Naive thymus-derived CD8-positive, alpha-beta T cell (primary cell): ENCODE measurements at regions not wholly inside any gene's neighbourhood (a gene's known extent, or its start where the extent isn't known, plus 50 kb on each side); places are given as distances from the start of the nearest gene placed in this dataset.

ENCODE experiments used
- ATAC-seq, 2 donors: fragments of 150-1000 bp; cut with Tn5 transposase in 1 of 2; sonication (Bioruptor Pico), chemical (Tn5 transposase) in 1 of 2; 1 replicate in 1 of 2; 2 replicates in 1 of 2; pipeline ENCODE4 v1.10.0; 2021; ENCODE audit warnings: mild to moderate bottlenecking in 2 of 2, moderate library complexity in 2 of 2
- POLR2A ChIA-PET: fragments of 350-600 bp; sonication (Branson Sonifier 250); formaldehyde crosslinking; loops from one replicate; lab custom pipeline; 2021; ENCODE audit warnings: antibody characterized with exemption; lab: Charles Lee
- DNase-seq, 10 donors: peaks; one replicate each; pipeline versions ENCODE4 v3.0.0 to v3.0.0-alpha.2; 2020 to 2022
- H3K27ac Mint-ChIP-seq, 10 donors: one replicate each; pipeline ENCODE4 v1.8.0; 2020 to 2022; ENCODE audit warnings: mild to moderate bottlenecking in 10 of 10, mixed read lengths in 10 of 10, moderate library complexity in 4 of 10, inconsistent platforms in 1 of 10
- H3K27me3 Mint-ChIP-seq, 5 donors: one replicate each; pipeline ENCODE4 v1.8.0; 2021 to 2022; ENCODE audit warnings: mixed read lengths in 5 of 5
- H3K36me3 Mint-ChIP-seq, 3 donors: one replicate each; pipeline ENCODE4 v1.8.0; 2020 to 2022; ENCODE audit warnings: mixed read lengths in 3 of 3, mild to moderate bottlenecking in 2 of 3, inconsistent platforms in 1 of 3
- H3K4me1 Mint-ChIP-seq, 4 donors: one replicate each; pipeline ENCODE4 v1.8.0; 2021 to 2022; ENCODE audit warnings: mixed read lengths in 4 of 4
- H3K4me3 Mint-ChIP-seq, 10 donors: one replicate each; pipeline ENCODE4 v1.8.0; 2020 to 2022; ENCODE audit warnings: mild to moderate bottlenecking in 10 of 10, mixed read lengths in 10 of 10, moderate library complexity in 6 of 10, inconsistent platforms in 1 of 10
- H3K9me3 Mint-ChIP-seq, 9 donors: one replicate each; pipeline ENCODE4 v1.8.0; 2020 to 2022; ENCODE audit warnings: mixed read lengths in 9 of 9, mild to moderate bottlenecking in 3 of 9, inconsistent platforms in 1 of 9, moderate library complexity in 1 of 9

DNA sequence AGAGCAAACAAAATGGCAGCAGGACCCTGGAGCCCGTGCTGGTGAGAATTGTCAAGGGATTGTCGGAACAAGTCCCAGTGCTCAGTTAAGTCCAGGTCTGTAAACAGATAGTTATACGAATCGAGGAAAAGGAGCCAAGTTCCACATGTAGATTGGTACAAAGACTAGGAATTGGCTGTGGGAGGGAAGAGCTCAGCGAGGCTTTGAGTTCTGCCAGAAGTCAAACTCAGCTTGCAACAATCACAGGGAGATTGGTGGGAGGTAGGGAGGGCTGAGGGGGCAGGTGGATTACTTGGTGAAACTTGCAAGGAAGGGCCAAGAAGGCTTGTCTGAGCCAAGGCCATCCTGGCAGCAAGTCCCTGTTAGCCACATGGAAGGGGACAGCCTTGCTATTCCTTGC lies 217.8 kb upstream of the ARL4C start:
- no peaks in the 10 kb centered on the region for H3K9me3 Mint-ChIP-seq
- peaks cover 5 to 37% (median 26%) of the 10 kb centered on the region in 5 donors for H3K27me3 Mint-ChIP-seq

DNA sequence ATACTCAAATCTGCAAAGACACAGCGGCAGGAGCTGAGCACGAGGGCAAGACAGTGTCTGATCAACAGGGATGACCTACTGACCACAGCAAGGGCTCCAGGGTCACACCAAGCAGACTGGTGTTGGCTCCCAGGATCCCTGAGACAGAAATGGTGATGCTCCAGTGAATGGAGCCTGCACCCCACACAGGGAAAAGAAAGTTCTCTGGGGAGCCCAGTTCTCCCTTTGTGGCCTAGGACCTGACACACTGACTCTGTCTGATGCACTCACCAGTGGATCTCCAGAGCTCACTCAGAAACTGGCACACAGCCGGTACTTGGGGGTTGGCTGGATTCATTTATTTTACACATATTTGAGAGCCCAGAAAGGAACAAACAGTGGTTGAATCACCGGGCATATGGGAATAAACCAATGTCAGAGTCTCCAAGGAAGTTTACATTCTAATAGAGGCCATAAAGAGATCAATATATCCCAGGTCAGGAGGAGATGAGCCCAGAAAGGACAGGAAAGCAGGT lies 215.6 kb upstream of the ARL4C start:
- POLR2A ChIA-PET, result no interaction called here
- peaks cover 8 to 44% (median 28%) of the 10 kb centered on the region in 5 donors for H3K27me3 Mint-ChIP-seq
- H3K36me3 Mint-ChIP-seq, result no peaks in the 10 kb centered on the region
- peaks cover 0 to 2% (median 0%) of the 10 kb centered on the region in 4 donors for H3K4me1 Mint-ChIP-seq
- DNase-seq, result no peak
- H3K27ac Mint-ChIP-seq, result no peak overlapping the region
- H3K9me3 Mint-ChIP-seq, result no peaks in the 10 kb centered on the region
- no peak overlapping the region for H3K4me3 Mint-ChIP-seq
- no peak for ATAC-seq

More for the DNA sequence above, 217.8 kb upstream of the ARL4C start:
- peaks cover 0 to 2% (median 0%) of the 10 kb centered on the region in 4 donors for H3K4me1 Mint-ChIP-seq
- H3K4me3 Mint-ChIP-seq, result no peak overlapping the region
- no peak for DNase-seq
- no peak for ATAC-seq
- no peaks in the 10 kb centered on the region for H3K36me3 Mint-ChIP-seq
- no peak overlapping the region for H3K27ac Mint-ChIP-seq
- POLR2A ChIA-PET, result no interaction called here

DNA sequence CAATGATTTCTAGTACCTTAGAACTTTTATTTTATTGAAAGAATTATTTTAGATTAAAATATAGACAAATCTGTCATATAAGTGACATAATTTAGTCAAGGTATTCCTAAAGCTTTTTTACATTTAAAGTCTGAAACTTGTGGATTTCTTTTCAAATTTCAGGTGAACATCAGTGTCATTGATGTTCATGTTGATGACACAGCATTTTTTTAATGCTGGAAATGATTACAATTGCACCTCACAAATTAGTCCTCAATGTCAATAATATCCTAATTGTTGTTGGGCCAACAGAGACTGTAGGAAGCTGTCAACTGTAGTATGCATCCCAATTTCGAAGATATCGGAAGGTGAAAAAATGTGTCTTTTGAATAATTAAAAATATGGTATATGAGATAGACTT lies 214.4 kb upstream of the ARL4C start:
- no peaks in the 10 kb centered on the region for H3K36me3 Mint-ChIP-seq
- H3K4me3 Mint-ChIP-seq, result no peak overlapping the region
- no peak overlapping the region for H3K27ac Mint-ChIP-seq
- peaks cover 0 to 2% (median 0%) of the 10 kb centered on the region in 4 donors for H3K4me1 Mint-ChIP-seq
- no peak for ATAC-seq
- H3K9me3 Mint-ChIP-seq, result no peaks in the 10 kb centered on the region
- peaks cover 8 to 44% (median 27%) of the 10 kb centered on the region in 5 donors for H3K27me3 Mint-ChIP-seq
- POLR2A ChIA-PET, result no interaction called here
- DNase-seq, result no peak

DNA sequence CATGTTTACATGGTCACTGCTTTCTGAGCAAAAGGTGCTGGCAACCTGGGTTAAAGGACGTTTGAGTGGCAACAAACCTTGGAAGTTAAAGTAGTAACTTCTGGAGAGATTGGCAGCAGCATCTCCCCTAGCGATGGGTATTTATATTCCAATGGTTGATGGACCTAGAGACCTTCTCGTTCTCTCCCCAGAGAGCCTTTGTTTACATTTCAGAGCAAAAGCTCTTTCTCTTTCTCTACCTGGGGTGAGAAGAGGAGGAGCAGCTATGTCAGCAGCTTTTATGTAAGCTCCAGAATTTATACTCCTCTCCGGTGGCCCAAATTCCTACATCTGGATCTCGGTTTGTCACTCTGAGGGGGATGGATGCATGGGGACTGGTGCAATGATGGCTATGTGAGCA lies 213.7 kb upstream of the ARL4C start:
- Mint-ChIP-seq H3K27ac (no peak overlapping the region), H3K4me1 (peaks cover 0 to 2% (median 0%) of the 10 kb centered on the region in 4 donors), H3K9me3 (no peaks in the 10 kb centered on the region), H3K36me3 (no peaks in the 10 kb centered on the region), H3K4me3 (no peak overlapping the region), H3K27me3 (peaks cover 8 to 40% (median 27%) of the 10 kb centered on the region in 5 donors)
- POLR2A ChIA-PET, result no interaction called here
- ATAC-seq, result no peak
- DNase-seq, result no peak

DNA sequence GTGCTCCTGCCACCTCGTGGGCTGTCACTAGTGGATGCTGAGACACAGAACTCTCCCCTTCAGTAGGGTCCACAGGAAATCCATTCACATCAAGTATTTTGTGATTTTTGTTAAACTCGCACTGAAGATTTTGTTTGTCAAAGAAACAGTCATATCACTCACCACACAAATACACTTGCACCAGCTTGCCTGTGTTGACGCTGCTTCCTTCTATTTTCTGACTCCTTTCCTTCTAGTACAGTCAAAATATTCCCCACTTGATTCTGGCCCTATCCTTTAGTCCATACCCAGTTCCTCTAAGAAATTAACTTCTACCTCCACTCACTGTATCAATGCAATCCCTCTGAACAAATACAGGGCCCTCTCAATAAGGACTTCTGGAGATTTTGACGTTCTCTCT lies 213.2 kb upstream of the ARL4C start:
- H3K4me1 Mint-ChIP-seq, result peaks cover 0 to 2% (median 0%) of the 10 kb centered on the region in 4 donors
- H3K27me3 Mint-ChIP-seq, result peaks cover 8 to 35% (median 23%) of the 10 kb centered on the region in 5 donors
- H3K27ac Mint-ChIP-seq, result no peak overlapping the region
- no peaks in the 10 kb centered on the region for H3K36me3 Mint-ChIP-seq
- DNase-seq (no peak), ATAC-seq (no peak)
- no peak overlapping the region for H3K4me3 Mint-ChIP-seq
- POLR2A ChIA-PET, result interaction anchor here (0.6 kb wide), 1 partner anchor 407 kb away, joined by 4 read pairs; no protein-coding TSS in a partner anchor
- H3K9me3 Mint-ChIP-seq, result no peaks in the 10 kb centered on the region

DNA sequence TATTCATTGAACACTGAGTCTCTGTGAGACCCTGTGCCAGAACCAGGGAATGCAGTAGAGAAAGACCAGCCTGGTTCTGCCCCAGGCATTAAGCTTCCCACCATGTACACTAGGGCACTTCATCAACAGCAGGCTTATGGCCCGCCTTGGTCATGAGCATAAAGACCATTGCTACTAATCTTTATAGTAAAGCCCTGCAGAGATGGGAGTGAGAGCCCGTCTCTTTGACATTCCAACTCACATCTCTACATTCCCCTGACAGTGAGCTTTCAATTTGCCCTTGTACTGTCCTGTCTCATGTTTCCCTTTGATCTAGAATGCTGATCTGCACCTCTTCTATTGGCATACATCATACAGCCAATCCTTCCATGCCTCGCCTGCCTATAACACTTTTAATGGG lies 211.8 kb upstream of the ARL4C start:
- peaks cover 6 to 23% (median 16%) of the 10 kb centered on the region in 5 donors for H3K27me3 Mint-ChIP-seq
- POLR2A ChIA-PET, result no interaction called here

DNA sequence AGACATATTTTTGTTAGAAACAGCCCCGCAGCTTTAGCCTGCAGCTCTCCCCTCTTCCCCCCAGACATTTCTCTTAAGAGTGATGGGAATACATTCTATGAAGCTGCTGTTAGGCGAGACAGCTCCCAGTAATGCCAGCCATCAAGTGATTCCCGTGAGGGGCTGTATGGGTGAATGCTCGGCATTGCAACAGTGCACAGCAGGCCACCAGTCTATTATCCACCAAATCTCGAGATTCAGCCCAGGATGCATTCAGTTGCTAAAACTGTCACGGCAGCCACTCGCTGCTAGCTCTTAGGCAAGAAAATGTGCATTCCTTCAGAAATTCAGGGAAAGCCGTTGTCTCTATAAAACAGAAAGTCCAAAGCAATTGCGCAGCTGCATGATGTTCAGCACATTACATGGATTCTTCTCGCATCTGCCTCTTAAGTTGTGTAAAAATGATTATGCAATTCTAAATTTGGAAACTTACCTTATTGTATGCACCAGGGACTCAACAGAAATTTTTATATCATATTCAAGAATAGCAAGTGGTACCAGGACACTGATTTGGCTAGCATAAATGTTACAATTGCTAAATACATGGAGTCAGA lies 211.3 kb upstream of the ARL4C start:
- Mint-ChIP-seq H3K27ac (no peak overlapping the region), H3K9me3 (no peaks in the 10 kb centered on the region), H3K27me3 (peaks cover 6 to 24% (median 15%) of the 10 kb centered on the region in 5 donors), H3K36me3 (no peaks in the 10 kb centered on the region), H3K4me3 (no peak overlapping the region), H3K4me1 (peaks cover 0 to 2% (median 0%) of the 10 kb centered on the region in 4 donors)
- ATAC-seq (no peak), DNase-seq (no peak)
- POLR2A ChIA-PET, result no interaction called here

More for the DNA sequence above, 211.8 kb upstream of the ARL4C start:
- no peak for ATAC-seq
- Mint-ChIP-seq H3K4me1 (peaks cover 0 to 2% (median 0%) of the 10 kb centered on the region in 4 donors), H3K27ac (no peak overlapping the region), H3K4me3 (no peak overlapping the region), H3K36me3 (no peaks in the 10 kb centered on the region), H3K9me3 (no peaks in the 10 kb centered on the region)
- no peak for DNase-seq

DNA sequence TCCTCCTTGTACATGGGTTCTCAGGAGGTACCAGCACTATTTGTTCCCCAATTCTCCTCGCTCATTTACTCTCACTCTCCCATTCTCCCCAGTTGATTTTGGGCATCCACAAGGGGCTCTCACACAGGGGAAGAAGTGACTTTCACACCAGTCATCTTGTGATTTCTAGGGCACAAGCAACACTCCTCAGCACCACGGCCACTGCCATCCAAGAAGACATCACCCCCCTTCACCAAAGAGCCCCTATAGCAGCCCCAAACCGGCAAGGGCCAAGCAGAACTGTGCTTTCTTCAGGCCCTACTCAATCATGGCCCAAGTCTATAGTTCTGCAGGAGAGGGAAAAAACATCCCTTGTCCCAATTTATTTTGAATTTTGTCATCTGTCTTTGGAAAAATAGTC lies 209.2 kb upstream of the ARL4C start:
- H3K27ac Mint-ChIP-seq, result no peak overlapping the region
- POLR2A ChIA-PET, result no interaction called here
- H3K27me3 Mint-ChIP-seq, result peaks cover 3 to 36% (median 16%) of the 10 kb centered on the region in 5 donors
- H3K4me1 Mint-ChIP-seq, result peaks cover 0 to 2% (median 0%) of the 10 kb centered on the region in 4 donors
- ATAC-seq (no peak), DNase-seq (no peak)
- H3K36me3 Mint-ChIP-seq, result no peaks in the 10 kb centered on the region
- H3K4me3 Mint-ChIP-seq, result no peak overlapping the region
- H3K9me3 Mint-ChIP-seq, result no peaks in the 10 kb centered on the region

DNA sequence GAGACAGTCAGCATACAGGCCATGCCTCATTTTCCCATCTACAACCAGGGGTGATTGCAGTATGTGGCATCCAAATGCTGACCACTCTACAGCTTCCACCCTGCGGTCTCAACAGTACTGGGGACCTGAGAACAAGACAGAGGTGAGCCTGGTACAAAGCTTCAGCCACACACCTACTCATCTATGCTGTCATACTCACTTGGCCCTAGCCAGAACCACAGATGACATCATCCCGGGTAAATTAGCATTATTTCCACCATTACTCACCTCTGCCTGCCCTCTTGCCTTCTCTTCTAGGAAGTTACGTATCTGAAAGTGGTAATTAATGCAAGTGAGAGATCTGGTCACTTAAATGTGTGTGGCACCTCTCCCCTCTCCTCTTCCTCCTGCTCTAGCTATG lies 208.2 kb upstream of the ARL4C start:
- H3K36me3 Mint-ChIP-seq, result no peaks in the 10 kb centered on the region
- DNase-seq, result no peak
- ATAC-seq, result no peak
- peaks cover 0 to 2% (median 0%) of the 10 kb centered on the region in 4 donors for H3K4me1 Mint-ChIP-seq
- POLR2A ChIA-PET, result no interaction called here
- H3K27ac Mint-ChIP-seq, result no peak overlapping the region
- no peak overlapping the region for H3K4me3 Mint-ChIP-seq
- peaks cover 3 to 30% (median 19%) of the 10 kb centered on the region in 5 donors for H3K27me3 Mint-ChIP-seq
- peaks cover 0 to 2% (median 0%) of the 10 kb centered on the region in 9 donors for H3K9me3 Mint-ChIP-seq

DNA sequence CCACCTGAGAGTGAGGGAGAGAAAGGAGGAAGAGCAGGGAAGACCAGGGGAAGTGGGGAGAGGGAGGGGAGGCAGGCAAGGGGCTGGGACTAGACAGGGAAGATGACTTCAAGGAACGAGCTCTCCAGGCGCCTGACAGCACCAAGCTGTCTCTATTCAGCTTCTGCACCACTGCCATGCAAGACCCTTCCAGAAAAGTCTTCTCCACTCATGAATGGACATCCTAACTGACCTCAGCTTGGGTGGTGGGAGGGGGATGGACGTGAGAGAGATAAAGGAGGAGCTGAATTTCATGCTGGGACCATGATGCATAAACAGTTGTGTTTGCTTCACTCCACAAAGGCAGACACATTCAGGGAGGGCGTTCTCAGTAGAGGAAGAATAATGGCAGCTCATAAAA lies 206.4 kb upstream of the ARL4C start:
- DNase-seq (no peak), ATAC-seq (no peak)
- Mint-ChIP-seq H3K4me1 (no peaks in the 10 kb centered on the region), H3K36me3 (no peaks in the 10 kb centered on the region), H3K27ac (no peak overlapping the region), H3K9me3 (peaks cover 0 to 13% (median 2%) of the 10 kb centered on the region in 9 donors), H3K4me3 (no peak overlapping the region), H3K27me3 (peaks cover 0 to 22% (median 15%) of the 10 kb centered on the region in 5 donors)
- POLR2A ChIA-PET, result no interaction called here

DNA sequence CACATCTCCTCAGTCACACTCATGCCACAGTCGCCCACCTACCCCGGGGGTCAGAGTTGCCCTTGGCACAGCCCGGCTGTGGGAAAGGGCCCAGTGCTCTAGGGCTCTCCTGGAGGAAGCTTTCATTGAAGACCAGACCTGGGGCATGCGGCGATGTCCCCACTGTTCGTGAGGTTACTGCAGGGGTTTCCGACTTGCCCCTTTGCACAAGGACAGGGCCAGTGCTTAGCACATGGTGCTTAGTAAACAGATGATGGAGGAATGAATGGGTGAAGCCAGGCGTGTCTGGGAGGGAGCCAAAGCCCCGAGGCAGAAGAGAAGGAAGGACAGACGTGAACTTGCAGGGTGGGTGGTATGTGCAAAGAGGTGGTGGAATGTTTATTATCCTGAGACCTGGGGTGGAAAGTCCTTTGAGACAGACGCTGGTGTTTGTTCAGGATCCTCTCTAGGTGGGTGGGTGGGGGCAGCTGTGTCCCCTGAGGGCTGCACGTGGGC lies 205.9 kb upstream of the ARL4C start:
- ATAC-seq, result no peak
- H3K27me3 Mint-ChIP-seq, result peaks cover 0 to 24% (median 15%) of the 10 kb centered on the region in 5 donors

DNA sequence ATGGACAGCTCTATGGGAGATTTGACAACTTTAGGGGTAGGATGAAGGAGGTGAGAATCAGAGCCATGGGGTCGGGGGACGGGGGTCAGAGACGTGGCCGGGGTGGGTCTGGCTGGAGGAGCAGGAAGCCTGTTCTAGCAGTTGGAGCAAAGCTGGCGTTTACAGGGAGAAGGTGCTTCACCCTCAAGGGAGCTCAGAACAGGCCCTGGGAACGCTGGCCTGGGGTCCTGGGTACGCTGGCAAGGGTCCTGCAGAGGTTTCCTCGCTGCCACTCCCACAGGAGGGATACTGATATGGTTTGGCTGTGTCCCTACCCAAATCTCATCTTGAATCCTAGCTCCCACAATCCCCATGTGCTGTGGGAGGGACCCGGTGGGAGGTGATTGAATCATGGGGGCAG lies 205.0 kb upstream of the ARL4C start:
- H3K9me3 Mint-ChIP-seq, result peaks cover 0 to 24% (median 10%) of the 10 kb centered on the region in 9 donors
- no peak overlapping the region for H3K4me3 Mint-ChIP-seq
- no peaks in the 10 kb centered on the region for H3K4me1 Mint-ChIP-seq
- peaks cover 0 to 6% (median 0%) of the 10 kb centered on the region in 3 donors for H3K36me3 Mint-ChIP-seq
- DNase-seq (no peak), ATAC-seq (no peak)
- POLR2A ChIA-PET, result no interaction called here
- peaks cover 0 to 27% (median 13%) of the 10 kb centered on the region in 5 donors for H3K27me3 Mint-ChIP-seq
- no peak overlapping the region for H3K27ac Mint-ChIP-seq

More for the DNA sequence above, 205.9 kb upstream of the ARL4C start:
- H3K4me3 Mint-ChIP-seq, result no peak overlapping the region
- peaks cover 0 to 17% (median 5%) of the 10 kb centered on the region in 9 donors for H3K9me3 Mint-ChIP-seq
- H3K27ac Mint-ChIP-seq, result no peak overlapping the region
- H3K4me1 Mint-ChIP-seq, result no peaks in the 10 kb centered on the region
- H3K36me3 Mint-ChIP-seq, result peaks cover 0 to 3% (median 0%) of the 10 kb centered on the region in 3 donors
- DNase-seq, result no peak
- POLR2A ChIA-PET, result no interaction called here

DNA sequence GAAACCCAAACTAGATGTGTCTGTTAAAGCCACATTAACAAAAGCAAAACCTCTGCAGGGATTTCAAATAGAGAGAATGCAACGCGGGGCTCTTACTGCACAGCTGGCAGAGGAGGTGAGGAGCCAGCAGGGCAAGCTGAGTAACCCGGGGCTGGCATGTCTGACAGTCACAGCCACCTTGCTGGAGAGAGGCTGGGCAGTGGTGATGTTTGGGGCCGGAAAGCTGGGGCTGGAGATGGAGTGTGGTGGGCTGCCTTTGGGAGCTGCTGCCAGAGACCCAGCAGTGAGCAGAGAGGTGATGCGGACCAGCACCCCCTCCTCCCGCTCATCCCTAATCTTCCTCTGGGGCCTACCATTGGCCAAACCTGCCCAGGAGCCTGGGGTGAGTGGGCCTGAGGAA lies 204.5 kb upstream of the ARL4C start:
- Mint-ChIP-seq H3K4me1 (no peaks in the 10 kb centered on the region), H3K4me3 (no peak overlapping the region), H3K9me3 (peaks cover 0 to 28% (median 12%) of the 10 kb centered on the region in 9 donors), H3K27ac (no peak overlapping the region), H3K27me3 (peaks cover 2 to 29% (median 16%) of the 10 kb centered on the region in 5 donors), H3K36me3 (peaks cover 0 to 10% (median 0%) of the 10 kb centered on the region in 3 donors)
- ATAC-seq (no peak), DNase-seq (no peak)
- POLR2A ChIA-PET, result no interaction called here
